ENCODE measurements at regions not wholly inside any gene's neighbourhood (a gene's known extent, or its start where the extent isn't known, plus 50 kb on each side); places are given as distances from the start of the nearest gene placed in this dataset.

DNA sequence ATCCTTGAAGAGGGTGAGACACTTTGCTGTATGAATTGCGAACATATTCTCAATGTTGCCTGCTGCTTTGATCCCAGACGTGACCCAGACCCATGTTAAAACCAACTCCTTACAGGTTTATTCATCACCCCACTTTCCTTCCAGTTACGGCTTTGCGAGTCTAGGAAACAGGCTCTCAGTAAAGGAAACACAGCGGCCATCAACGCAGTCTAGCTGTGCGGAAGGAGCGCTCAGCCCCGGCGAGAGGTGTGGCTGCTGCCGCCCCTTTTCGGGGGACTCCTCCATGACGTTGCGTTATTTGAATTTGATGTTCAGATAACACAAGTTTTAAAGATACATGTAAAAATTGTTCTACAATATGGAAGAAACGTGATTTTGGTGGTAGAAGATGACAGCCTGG is 206.4 kb upstream of the FAT1 start:
- in situ Hi-C loops (cut with MboI; ENCODE audit: low sequenced_read_pairs), result no loop called here

DNA sequence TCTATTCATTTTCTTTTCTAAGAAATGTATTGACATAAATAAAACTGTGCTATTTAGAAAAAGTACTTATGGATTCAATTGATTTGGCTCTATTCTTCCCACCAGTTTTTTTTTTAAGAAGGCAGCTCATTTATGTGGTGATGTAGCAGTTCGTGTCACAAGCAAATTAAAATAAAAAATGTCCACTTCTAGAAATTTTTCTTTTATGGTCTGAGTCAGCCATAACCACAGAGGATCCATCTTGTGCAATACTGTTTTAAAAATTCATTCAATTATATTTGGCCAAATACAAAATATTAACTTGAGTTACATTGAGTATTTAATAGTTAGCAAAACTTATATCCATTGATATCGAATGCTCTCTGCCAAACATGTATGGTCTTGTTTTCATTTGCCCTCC is 207.9 kb upstream of the FAT1 start:
- Histone ChIP-seq H3K36me3 (replicated peaks) (no peaks in the 10 kb centered on the region), H3K4me3 (no peak overlapping the region), H3K9me3 (no peaks in the 10 kb centered on the region), H3K27me3 (ENCODE audit: low read depth) (no peaks in the 10 kb centered on the region), H3K4me1 (no peaks in the 10 kb centered on the region)
- no peak for DNase-seq (ENCODE audit: low spot score in 2 of 2)
- in situ Hi-C loops (cut with MboI; ENCODE audit: low sequenced_read_pairs), result no loop called here

More for the DNA sequence above, 206.4 kb upstream of the FAT1 start:
- no peaks in the 10 kb centered on the region for H3K9me3 ChIP-seq
- no peaks in the 10 kb centered on the region for H3K4me1 ChIP-seq
- no peak for DNase-seq (ENCODE audit: low spot score in 2 of 2)
- H3K4me3 ChIP-seq, result no peak overlapping the region
- no peaks in the 10 kb centered on the region for H3K27me3 ChIP-seq (ENCODE audit: low read depth)
- H3K36me3 ChIP-seq (replicated peaks), result no peaks in the 10 kb centered on the region

DNA sequence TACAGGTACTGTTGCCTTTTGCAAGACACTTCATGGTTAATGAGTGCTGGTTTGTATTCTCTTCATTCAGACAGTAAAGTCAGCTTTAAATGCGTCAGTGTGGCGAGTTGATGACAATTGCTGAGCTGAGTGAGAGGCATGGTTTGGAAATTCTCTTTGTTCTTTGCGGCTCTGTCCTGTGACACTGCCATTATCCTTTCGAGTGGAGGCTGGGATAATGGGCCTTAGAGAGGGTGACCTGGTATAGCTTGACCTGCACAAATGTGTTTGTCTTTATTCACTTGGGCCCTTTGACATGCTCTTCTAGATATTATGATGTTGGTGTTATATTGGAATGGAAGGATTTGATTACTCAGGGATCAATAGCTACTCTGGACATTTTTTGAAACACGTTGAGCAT is 208.5 kb upstream of the FAT1 start:
- no peaks in the 10 kb centered on the region for H3K36me3 ChIP-seq (replicated peaks)
- H3K9me3 ChIP-seq, result no peaks in the 10 kb centered on the region
- no peaks in the 10 kb centered on the region for H3K4me1 ChIP-seq
- no peak overlapping the region for H3K4me3 ChIP-seq
- DNase-seq (ENCODE audit: low spot score in 2 of 2), result no peak
- in situ Hi-C loops (cut with MboI; ENCODE audit: low sequenced_read_pairs), result no loop called here
- H3K27me3 ChIP-seq (ENCODE audit: low read depth), result no peaks in the 10 kb centered on the region

DNA sequence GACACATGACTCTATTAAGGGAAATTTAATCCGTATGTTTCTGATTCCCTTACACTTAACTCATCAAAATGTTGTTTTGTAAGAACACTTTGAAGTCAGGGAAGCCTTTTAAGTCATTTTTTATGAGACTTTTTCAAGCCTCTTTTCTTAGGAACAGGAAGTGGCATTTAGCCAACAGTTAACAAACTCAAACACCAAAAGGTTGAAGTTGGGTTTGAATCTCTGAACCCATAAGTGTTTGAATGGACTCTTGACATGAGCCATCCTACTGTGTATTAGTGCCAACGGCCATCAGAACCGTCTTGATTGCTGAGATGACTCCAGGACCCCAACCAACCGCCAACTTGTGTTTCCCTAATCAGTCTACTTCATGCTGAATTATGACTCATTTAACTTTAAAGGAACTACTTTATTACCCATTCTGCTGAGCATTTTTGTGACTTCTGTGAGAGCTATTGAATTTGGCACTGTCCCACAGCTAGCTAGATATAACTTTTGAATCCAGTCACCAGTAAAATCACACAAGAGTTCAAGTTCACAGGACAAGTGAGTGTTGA is 209.1 kb upstream of the FAT1 start:
- no peaks in the 10 kb centered on the region for H3K36me3 ChIP-seq (replicated peaks)
- no peaks in the 10 kb centered on the region for H3K4me1 ChIP-seq
- no peaks in the 10 kb centered on the region for H3K27me3 ChIP-seq (ENCODE audit: low read depth)
- in situ Hi-C loops (cut with MboI; ENCODE audit: low sequenced_read_pairs), result no loop called here
- H3K4me3 ChIP-seq, result no peak overlapping the region
- H3K9me3 ChIP-seq, result no peaks in the 10 kb centered on the region
- DNase-seq (ENCODE audit: low spot score in 2 of 2), result no peak

DNA sequence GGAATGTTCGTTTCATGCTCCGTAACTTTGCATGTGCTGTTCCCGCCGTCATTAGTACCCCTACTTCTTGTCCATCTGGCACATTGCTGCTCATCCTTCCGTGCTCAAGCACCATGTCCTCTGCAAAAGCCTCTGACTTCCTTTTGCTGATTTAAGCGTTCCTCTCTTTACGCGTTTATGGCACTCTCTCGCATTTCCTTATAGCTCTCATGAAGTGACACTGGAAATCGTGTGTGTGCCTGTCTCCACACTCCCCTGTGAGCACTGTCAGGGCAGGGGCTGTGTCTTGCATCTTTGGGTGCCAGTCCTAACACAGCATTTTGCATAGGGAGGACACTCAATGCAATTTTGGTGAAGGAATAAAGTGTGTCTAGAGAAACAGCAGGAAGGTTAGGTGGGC is 210.6 kb upstream of the FAT1 start:
- Histone ChIP-seq H3K36me3 (replicated peaks) (no peaks in the 10 kb centered on the region), H3K4me1 (0 out of 2 replicates have a peak, but pooled peaks cover 3% of the 10 kb centered on the region), H3K9me3 (no peaks in the 10 kb centered on the region), H3K4me3 (no peak overlapping the region), H3K27me3 (ENCODE audit: low read depth) (no peaks in the 10 kb centered on the region)
- in situ Hi-C loops (cut with MboI; ENCODE audit: low sequenced_read_pairs), result no loop called here
- DNase-seq (ENCODE audit: low spot score in 2 of 2), result no peak

DNA sequence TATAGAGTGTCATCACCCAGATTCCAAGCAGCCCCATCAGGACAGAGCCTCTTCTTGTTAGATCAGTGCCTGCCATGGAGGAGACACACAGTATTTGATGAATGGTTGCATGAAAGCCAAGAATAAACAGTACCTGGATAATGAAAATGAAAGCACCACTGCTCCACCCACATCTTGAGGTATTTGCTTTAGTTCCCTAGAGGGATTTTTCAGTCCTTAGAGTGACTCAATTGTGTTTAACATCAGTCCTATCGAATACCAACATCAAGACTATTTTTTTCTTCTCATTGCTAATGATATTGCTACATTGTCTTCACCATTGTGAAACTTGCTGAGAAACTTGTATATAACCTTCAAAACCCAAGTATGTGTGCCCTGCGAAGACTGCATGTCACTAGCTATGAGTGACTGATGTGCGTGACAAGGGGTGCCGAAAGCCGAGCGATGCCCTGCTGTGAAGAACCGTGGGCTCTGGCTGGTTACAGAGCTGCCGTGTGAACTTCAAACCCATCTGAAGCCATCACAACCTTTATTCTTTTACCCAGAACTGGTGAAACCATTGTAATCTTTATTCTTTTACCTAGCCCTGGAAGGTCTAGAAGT is 211.3 kb upstream of the FAT1 start:
- no peaks in the 10 kb centered on the region for H3K36me3 ChIP-seq (replicated peaks)
- in situ Hi-C loops (cut with MboI; ENCODE audit: low sequenced_read_pairs), result no loop called here
- no peak for DNase-seq (ENCODE audit: low spot score in 2 of 2)
- H3K4me3 ChIP-seq, result no peak overlapping the region
- H3K4me1 ChIP-seq, result peaks cover 8% of the 10 kb centered on the region
- no peaks in the 10 kb centered on the region for H3K27me3 ChIP-seq (ENCODE audit: low read depth)
- H3K9me3 ChIP-seq, result no peaks in the 10 kb centered on the region

DNA sequence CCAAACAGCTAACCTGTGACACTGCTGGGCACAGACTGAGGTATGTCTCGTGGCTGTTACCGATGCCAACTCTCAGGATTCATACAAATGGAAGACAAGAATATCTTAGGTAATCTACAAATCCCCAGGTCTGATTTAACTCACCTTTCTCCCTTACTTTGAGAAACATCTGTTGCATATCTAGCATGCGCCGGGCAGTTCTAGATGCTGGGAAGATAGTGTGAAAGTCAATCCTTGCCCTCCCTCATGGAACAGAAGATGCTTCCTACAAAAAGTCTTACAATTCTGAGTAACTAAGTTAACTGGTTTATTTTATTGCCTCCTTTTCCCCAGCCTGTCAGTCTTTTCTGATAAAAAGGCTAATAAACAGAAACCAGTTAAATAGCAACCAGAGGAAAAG is 212.2 kb upstream of the FAT1 start:
- no peak for DNase-seq (ENCODE audit: low spot score in 2 of 2)
- no peaks in the 10 kb centered on the region for H3K36me3 ChIP-seq (replicated peaks)
- H3K27me3 ChIP-seq (ENCODE audit: low read depth), result no peaks in the 10 kb centered on the region
- H3K9me3 ChIP-seq, result no peaks in the 10 kb centered on the region
- no peak overlapping the region for H3K4me3 ChIP-seq
- in situ Hi-C loops (cut with MboI; ENCODE audit: low sequenced_read_pairs), result no loop called here
- H3K4me1 ChIP-seq, result peaks cover 8% of the 10 kb centered on the region

DNA sequence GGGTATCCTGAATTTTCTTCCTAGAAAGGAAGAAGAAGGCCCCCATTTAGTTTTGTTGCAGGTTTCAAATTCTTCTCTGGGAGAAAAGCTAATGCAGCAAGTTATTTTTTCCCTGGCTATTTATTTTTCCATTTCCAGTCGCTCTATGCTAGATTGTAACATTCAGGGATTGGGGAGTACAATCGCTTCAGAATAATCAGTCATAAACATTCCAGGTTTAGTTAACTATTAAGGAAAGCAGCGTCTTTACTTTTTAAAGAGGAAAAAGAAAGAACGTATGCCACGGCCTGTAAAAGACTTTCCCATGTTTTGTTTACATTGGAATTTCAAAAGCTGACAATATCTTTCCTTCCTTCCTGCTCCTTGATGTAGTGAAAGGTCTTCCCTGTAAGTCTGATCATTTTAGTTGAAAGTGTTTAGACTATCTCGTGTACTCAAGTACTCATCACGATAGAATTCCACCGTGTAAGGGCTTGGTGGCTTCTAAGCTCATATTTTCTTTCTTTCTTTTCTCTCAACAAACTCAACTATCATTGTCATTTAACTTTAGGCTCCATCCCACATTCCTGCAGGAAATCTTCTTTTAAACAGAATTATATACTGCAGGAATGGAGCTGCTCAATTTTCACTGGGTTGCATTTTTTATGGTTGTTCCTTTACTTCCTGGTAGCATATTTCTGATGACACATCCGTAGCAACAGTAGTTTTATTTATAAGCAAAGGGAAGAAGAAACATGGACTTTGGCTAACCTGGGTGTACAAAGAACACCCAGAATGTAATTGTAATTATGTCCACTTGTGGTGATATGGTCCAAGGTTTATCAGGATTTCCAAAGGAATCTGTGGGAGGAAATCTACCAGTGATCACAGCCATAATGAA is 213.1 kb upstream of the FAT1 start:
- DNase-seq (ENCODE audit: low spot score in 2 of 2), result no peak
- in situ Hi-C loops (cut with MboI; ENCODE audit: low sequenced_read_pairs), result no loop called here

DNA sequence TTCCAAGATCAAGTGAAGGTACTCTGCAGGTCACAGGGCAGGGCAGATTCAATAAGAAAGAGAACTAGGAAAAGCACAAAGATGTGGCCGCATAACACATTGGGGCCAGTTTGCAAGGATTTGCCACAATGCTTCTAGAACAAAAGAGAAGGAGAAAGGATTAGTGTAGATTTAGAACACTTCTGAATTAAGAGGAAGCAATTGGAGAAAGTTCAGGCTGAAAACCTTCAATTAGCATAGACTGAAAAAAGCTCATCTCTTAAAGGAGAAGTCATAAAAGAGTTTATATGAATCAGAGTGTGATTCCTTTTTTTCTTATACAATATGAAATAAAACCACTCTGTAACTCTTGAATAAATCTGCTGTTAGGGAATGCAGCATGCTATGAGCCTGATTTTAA is 215.6 kb upstream of the FAT1 start:
- Histone ChIP-seq H3K36me3 (replicated peaks) (no peaks in the 10 kb centered on the region), H3K4me3 (no peak overlapping the region), H3K9me3 (no peaks in the 10 kb centered on the region), H3K4me1 (peaks cover 8% of the 10 kb centered on the region), H3K27me3 (ENCODE audit: low read depth) (peaks cover 11% of the 10 kb centered on the region; the same call in 1 of the 2 replicates)
- in situ Hi-C loops (cut with MboI; ENCODE audit: low sequenced_read_pairs), result no loop called here
- DNase-seq (ENCODE audit: low spot score in 2 of 2), result peak; percentile 29 to 76

More for the DNA sequence above, 213.1 kb upstream of the FAT1 start:
- Histone ChIP-seq H3K27me3 (ENCODE audit: low read depth) (peaks cover 1% of the 10 kb centered on the region; the same call in 1 of the 2 replicates), H3K4me1 (peaks cover 8% of the 10 kb centered on the region), H3K4me3 (no peak overlapping the region), H3K9me3 (no peaks in the 10 kb centered on the region), H3K36me3 (replicated peaks) (no peaks in the 10 kb centered on the region)

DNA sequence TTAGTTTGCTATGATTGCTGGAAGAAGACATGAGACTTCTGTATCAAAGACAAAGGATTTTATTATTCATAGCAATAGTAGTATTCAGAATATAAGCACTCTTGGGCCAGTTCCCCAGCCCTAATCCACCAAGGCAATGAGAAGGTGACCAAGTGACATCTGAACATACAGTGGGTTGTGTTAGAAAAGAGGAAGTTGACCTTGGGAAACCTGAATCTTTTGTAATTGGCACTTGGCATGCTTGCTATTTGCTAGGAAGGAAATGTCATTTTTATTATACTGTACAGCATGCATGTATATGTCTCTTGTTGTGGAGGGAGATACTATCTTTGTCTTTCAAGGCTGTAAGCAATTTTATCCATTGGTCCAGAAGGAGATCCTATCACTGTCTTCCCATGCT is 216.1 kb upstream of the FAT1 start:
- Histone ChIP-seq H3K36me3 (replicated peaks) (no peaks in the 10 kb centered on the region), H3K9me3 (no peaks in the 10 kb centered on the region), H3K4me3 (no peak overlapping the region), H3K27me3 (ENCODE audit: low read depth) (peaks cover 11% of the 10 kb centered on the region; the same call in 1 of the 2 replicates), H3K4me1 (peaks cover 8% of the 10 kb centered on the region)
- in situ Hi-C loops (cut with MboI; ENCODE audit: low sequenced_read_pairs), result no loop called here
- DNase-seq (ENCODE audit: low spot score in 2 of 2), result no peak

DNA sequence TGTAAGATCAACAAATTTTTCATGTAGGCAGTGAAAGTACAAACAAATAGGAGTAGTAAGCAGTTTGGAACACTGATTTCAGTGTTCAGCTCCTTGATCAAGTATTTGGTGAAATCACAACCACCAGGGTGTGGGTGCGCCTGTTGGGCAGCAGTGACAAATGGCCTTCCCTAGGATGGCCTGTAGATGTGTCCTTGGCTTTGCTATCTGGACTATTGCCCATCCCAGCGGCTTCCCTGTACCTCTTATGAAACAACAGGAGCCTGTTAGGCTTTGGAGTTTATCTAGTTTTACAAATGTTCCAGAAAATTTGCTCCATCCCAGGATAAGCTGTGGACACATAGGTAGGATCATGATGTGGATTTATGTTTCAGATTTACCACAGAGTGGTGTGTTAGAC is 216.8 kb upstream of the FAT1 start:
- DNase-seq (ENCODE audit: low spot score in 2 of 2), result no peak
- H3K9me3 ChIP-seq, result no peaks in the 10 kb centered on the region
- H3K4me1 ChIP-seq, result peaks cover 8% of the 10 kb centered on the region
- peaks cover 11% of the 10 kb centered on the region; the same call in 1 of the 2 replicates for H3K27me3 ChIP-seq (ENCODE audit: low read depth)
- no peak overlapping the region for H3K4me3 ChIP-seq
- in situ Hi-C loops (cut with MboI; ENCODE audit: low sequenced_read_pairs), result no loop called here
- no peaks in the 10 kb centered on the region for H3K36me3 ChIP-seq (replicated peaks)

DNA sequence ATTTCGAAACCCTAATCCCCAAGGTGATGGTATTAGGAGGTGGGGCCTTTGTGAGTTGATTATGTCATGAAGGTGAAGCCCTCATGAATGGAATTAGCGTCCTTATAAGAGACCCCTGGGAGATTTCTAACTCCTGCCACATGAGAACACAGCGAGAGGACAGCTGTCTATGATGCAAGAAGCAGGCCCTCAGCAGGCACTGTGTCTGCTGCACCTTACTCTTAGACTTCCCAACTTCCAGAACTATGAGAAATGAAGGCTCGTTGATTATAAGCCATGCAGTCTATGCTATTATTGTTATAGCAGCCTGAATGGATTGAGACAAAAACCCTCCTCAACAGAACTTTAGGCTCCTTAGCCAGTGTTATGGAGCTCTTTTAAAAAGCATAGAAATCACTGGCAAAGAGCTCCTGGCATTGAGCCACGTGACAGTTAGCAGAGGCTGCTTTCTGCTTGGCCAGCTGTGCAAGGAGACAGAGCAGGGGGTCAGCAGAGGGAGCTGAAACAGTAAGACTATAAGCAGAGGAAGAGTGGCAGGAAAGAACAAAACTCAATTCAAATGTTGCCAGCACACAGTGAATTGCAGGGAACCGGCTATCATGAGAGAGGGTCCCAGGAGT is 219.2 kb upstream of the FAT1 start:
- in situ Hi-C loops (cut with MboI; ENCODE audit: low sequenced_read_pairs), result no loop called here
- peaks cover 8% of the 10 kb centered on the region for H3K4me1 ChIP-seq
- H3K36me3 ChIP-seq (replicated peaks), result no peaks in the 10 kb centered on the region
- H3K9me3 ChIP-seq, result no peaks in the 10 kb centered on the region
- H3K4me3 ChIP-seq, result no peak overlapping the region
- DNase-seq (ENCODE audit: low spot score in 2 of 2), result no peak
- peaks cover 11% of the 10 kb centered on the region; the same call in 1 of the 2 replicates for H3K27me3 ChIP-seq (ENCODE audit: low read depth)

DNA sequence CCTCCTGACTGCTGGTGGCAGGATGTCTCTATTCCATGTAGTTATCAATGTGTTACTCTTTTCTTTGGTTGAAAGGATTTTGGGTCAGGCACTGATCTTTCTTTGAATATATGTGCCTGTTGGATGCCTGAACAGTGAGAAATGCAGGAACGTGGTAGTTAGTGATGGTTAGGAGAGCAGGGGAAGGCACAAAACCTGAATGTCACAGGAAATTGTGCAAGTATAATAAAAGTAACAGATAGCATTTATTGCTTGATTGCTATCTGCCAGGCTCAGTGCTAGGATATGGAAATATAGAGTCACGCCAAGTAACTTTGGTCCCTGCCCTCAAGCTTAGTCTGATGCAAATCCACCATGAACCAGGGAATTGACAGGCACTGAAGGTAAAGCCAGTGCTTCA is 219.8 kb upstream of the FAT1 start:
- Histone ChIP-seq H3K27me3 (ENCODE audit: low read depth) (peaks cover 11% of the 10 kb centered on the region; the same call in 1 of the 2 replicates), H3K4me3 (no peak overlapping the region), H3K36me3 (replicated peaks) (no peaks in the 10 kb centered on the region), H3K4me1 (peaks cover 11% of the 10 kb centered on the region), H3K9me3 (no peaks in the 10 kb centered on the region)
- DNase-seq (ENCODE audit: low spot score in 2 of 2), result no peak
- in situ Hi-C loops (cut with MboI; ENCODE audit: low sequenced_read_pairs), result no loop called here

DNA sequence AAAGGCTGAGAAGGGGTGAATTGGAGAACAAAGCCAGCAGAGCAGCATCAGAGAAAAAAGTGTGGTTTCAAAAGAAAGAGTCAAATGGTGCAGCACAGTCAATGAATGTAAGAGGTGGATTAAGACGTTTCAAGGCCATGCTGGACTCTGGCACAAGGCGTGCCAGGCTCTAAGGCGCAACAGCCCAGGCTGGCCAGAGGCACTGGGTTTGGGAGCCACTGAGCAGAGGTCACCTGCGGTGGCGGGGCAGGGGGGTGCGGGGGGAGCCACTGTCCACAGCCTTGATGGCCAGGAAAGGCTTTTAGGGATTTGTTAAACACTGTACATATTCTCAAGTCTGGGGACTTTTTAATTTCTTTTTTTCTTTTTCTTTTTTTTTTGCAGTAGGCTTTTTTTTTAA is 222.5 kb upstream of the FAT1 start:
- in situ Hi-C loops (cut with MboI; ENCODE audit: low sequenced_read_pairs), result no loop called here
- 0 out of 2 replicates have a peak, but pooled peaks cover 3% of the 10 kb centered on the region for H3K4me1 ChIP-seq
- no peak overlapping the region for H3K4me3 ChIP-seq
- DNase-seq (ENCODE audit: low spot score in 2 of 2), result no peak
- no peaks in the 10 kb centered on the region for H3K36me3 ChIP-seq (replicated peaks)
- H3K9me3 ChIP-seq, result no peaks in the 10 kb centered on the region
- peaks cover 11% of the 10 kb centered on the region; the same call in 1 of the 2 replicates for H3K27me3 ChIP-seq (ENCODE audit: low read depth)
